ENCODE measurements at regions not wholly inside any gene's neighbourhood (a gene's known extent, or its start where the extent isn't known, plus 50 kb on each side); places are given as distances from the start of the nearest gene placed in this dataset.
"Not testable (repeated sequence)": the region's sequence is repeated elsewhere in the genome, so short reads cannot be mapped to it uniquely, and the experiment has no call there.

GRCh38 chr13:87814403-87814802 lies 143.2 kb downstream of the SLITRK5 start:
- DNase-seq = no peak
- intact Hi-C loops (cut with micrococcal nuclease) = no loop called here
- Histone ChIP-seq H3K9me3 (ENCODE audit: control insufficient read depth, insufficient read depth, low read length) (peaks cover 4% of the 10 kb centered on the region), H3K27me3 (ENCODE audit: control insufficient read depth, insufficient read depth, low read length) (no peaks in the 10 kb centered on the region), H3K27ac (ENCODE audit: low read length) (no peak overlapping the region), H3K4me1 (ENCODE audit: control insufficient read depth, insufficient read depth, low read length) (no peaks in the 10 kb centered on the region), H3K36me3 (ENCODE audit: control insufficient read depth, insufficient read depth, low read length) (no peaks in the 10 kb centered on the region), H3K4me3 (ENCODE audit: low read length) (no peak overlapping the region)
- Mint-ChIP-seq H3K27me3 (ENCODE audit: low read depth in 2 of 2) (no peaks in the 10 kb centered on the region), H3K4me1 (no peaks in the 10 kb centered on the region), H3K36me3 (no peaks in the 10 kb centered on the region), H3K9me3 (no peaks in the 10 kb centered on the region), H3K27ac (no peak overlapping the region), H3K4me3 (no peak overlapping the region)
- no peak for ATAC-seq
- WGBS (ENCODE audit: insufficient coverage) = 83% methylated on average over 3 of the region's 3 CpGs
- TF ChIP-seq, protein P1, sequence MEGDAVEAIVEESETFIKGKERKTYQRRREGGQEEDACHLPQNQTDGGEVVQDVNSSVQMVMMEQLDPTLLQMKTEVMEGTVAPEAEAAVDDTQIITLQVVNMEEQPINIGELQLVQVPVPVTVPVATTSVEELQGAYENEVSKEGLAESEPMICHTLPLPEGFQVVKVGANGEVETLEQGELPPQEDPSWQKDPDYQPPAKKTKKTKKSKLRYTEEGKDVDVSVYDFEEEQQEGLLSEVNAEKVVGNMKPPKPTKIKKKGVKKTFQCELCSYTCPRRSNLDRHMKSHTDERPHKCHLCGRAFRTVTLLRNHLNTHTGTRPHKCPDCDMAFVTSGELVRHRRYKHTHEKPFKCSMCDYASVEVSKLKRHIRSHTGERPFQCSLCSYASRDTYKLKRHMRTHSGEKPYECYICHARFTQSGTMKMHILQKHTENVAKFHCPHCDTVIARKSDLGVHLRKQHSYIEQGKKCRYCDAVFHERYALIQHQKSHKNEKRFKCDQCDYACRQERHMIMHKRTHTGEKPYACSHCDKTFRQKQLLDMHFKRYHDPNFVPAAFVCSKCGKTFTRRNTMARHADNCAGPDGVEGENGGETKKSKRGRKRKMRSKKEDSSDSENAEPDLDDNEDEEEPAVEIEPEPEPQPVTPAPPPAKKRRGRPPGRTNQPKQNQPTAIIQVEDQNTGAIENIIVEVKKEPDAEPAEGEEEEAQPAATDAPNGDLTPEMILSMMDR (IDR thresholded peaks at IDR 0.05) = no peak

DNA sequence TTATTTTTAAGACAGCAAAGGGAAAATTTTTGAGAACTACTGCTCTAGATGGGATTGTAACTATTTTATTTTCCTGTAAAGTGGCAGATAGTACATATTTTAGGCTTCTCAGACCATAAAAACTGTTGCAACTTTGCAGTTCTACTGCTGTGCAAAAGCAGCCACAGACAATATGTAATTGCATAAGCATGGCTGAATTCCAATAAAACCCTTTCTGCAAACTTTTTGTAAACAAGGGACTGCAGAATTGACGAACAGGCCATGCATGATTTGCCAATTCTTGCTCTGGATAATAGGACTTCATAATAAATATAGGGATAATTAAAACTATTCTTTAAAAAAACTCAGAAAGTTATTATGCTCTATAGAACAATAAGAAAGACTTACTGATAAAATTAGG lies 149.1 kb downstream of the SLITRK5 start:
- Histone ChIP-seq H3K4me1 (ENCODE audit: control insufficient read depth, insufficient read depth, low read length) (no peaks in the 10 kb centered on the region), H3K36me3 (ENCODE audit: control insufficient read depth, insufficient read depth, low read length) (no peaks in the 10 kb centered on the region), H3K27me3 (ENCODE audit: control insufficient read depth, insufficient read depth, low read length) (no peaks in the 10 kb centered on the region), H3K27ac (ENCODE audit: low read length) (no peak overlapping the region), H3K9me3 (ENCODE audit: control insufficient read depth, insufficient read depth, low read length) (no peaks in the 10 kb centered on the region), H3K4me3 (ENCODE audit: low read length) (no peak overlapping the region)
- Mint-ChIP-seq H3K27ac (no peak overlapping the region), H3K4me1 (no peaks in the 10 kb centered on the region), H3K36me3 (no peaks in the 10 kb centered on the region), H3K4me3 (no peak overlapping the region), H3K9me3 (no peaks in the 10 kb centered on the region), H3K27me3 (ENCODE audit: low read depth in 2 of 2) (no peaks in the 10 kb centered on the region)
- TF ChIP-seq, protein P1 (IDR thresholded peaks at IDR 0.05) = no peak
- intact Hi-C loops (cut with micrococcal nuclease) = no loop called here
- WGBS (ENCODE audit: insufficient coverage) = no CpG with 5 or more reads among the region's 1 CpG
- ATAC-seq = no peak
- DNase-seq = no peak

GRCh38 chr13:87821512-87821911 lies 150.3 kb downstream of the SLITRK5 start:
- no peak overlapping the region for H3K27ac Mint-ChIP-seq
- H3K4me3 Mint-ChIP-seq = no peak overlapping the region
- no peak overlapping the region for H3K27ac ChIP-seq (ENCODE audit: low read length)
- TF ChIP-seq, protein P1 (IDR thresholded peaks at IDR 0.05) = no peak
- DNase-seq (no peak), ATAC-seq (no peak)
- no peaks in the 10 kb centered on the region for H3K4me1 ChIP-seq (ENCODE audit: control insufficient read depth, insufficient read depth, low read length)
- no peaks in the 10 kb centered on the region for H3K4me1 Mint-ChIP-seq
- no peaks in the 10 kb centered on the region for H3K9me3 Mint-ChIP-seq
- no peaks in the 10 kb centered on the region for H3K27me3 Mint-ChIP-seq (ENCODE audit: low read depth in 2 of 2)
- no peaks in the 10 kb centered on the region for H3K27me3 ChIP-seq (ENCODE audit: control insufficient read depth, insufficient read depth, low read length)
- H3K36me3 ChIP-seq (ENCODE audit: control insufficient read depth, insufficient read depth, low read length) = no peaks in the 10 kb centered on the region
- intact Hi-C loops (cut with micrococcal nuclease) = no loop called here
- no peaks in the 10 kb centered on the region for H3K9me3 ChIP-seq (ENCODE audit: control insufficient read depth, insufficient read depth, low read length)
- no peak overlapping the region for H3K4me3 ChIP-seq (ENCODE audit: low read length)
- 78% methylated on average over 4 of the region's 4 CpGs for WGBS (ENCODE audit: insufficient coverage)
- H3K36me3 Mint-ChIP-seq = no peaks in the 10 kb centered on the region

GRCh38 chr13:87826301-87826700 lies 155.1 kb downstream of the SLITRK5 start:
- H3K4me1 Mint-ChIP-seq; H3K9me3 Mint-ChIP-seq; H3K27me3 ChIP-seq (ENCODE audit: control insufficient read depth, insufficient read depth, low read length); H3K36me3 ChIP-seq (ENCODE audit: control insufficient read depth, insufficient read depth, low read length); H3K27ac Mint-ChIP-seq; H3K4me3 Mint-ChIP-seq; intact Hi-C loops (cut with micrococcal nuclease); H3K36me3 Mint-ChIP-seq; ATAC-seq; DNase-seq; H3K9me3 ChIP-seq (ENCODE audit: control insufficient read depth, insufficient read depth, low read length); H3K27me3 Mint-ChIP-seq (ENCODE audit: low read depth in 2 of 2); H3K27ac ChIP-seq (ENCODE audit: low read length); H3K4me3 ChIP-seq (ENCODE audit: low read length); H3K4me1 ChIP-seq (ENCODE audit: control insufficient read depth, insufficient read depth, low read length): not testable (repeated sequence)
- WGBS (ENCODE audit: insufficient coverage) = 90% methylated on average over 2 of the region's 2 CpGs
